ENCODE measurements at regions not wholly inside any gene's neighbourhood (a gene's known extent, or its start where the extent isn't known, plus 50 kb on each side); places are given as distances from the start of the nearest gene placed in this dataset.

DNA sequence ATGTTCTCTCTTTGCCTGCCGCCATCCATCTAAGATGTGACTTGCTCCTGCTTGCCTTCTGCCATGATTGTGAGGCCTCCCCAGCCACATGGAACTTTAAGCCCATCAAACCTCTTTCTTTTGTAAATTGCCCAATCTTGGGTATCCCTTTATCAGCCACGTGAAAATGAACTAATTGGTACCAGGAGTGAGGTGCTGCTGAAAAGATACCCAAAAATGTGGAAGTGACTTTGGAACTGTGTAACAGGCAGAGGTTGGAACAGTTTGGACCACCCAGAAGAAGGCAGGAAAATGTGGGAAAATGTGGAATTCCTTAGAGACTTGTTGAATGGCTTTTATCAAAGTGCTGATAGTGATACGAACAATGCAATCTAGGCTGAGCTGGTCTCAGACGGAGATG is 694.9 kb downstream of the FRK start:
- TF ChIP-seq TAF1 (CRISPR knock-in tag; IDR thresholded peaks at IDR 0.05) (no peak), RFX1 (IDR thresholded peaks at IDR 0.05) (no peak), ZNF234 (CRISPR knock-in tag; conservative IDR thresholded peaks at IDR 0.05) (no peak), EP300 (IDR thresholded peaks at IDR 0.05; ENCODE audit: low read depth in 2 of 2, low read length in 2 of 2) (no peak), EP300 (CRISPR knock-in tag; IDR thresholded peaks at IDR 0.05; ENCODE audit: borderline replicate concordance) (no peak), HOXD1 (CRISPR knock-in tag; IDR thresholded peaks at IDR 0.05) (no peak), NR1H2 (CRISPR knock-in tag; IDR thresholded peaks at IDR 0.05; ENCODE audit: borderline replicate concordance, low read depth) (no peak), TCF7L2 (IDR thresholded peaks at IDR 0.05; ENCODE audit: low read depth, low read length) (no peak), JUN (CRISPR knock-in tag; IDR thresholded peaks at IDR 0.05) (no peak), POLR2AphosphoS5 (IDR thresholded peaks at IDR 0.05; ENCODE audit: low read depth, low read length) (no peak)
- TF ChIP-seq, protein P1, sequence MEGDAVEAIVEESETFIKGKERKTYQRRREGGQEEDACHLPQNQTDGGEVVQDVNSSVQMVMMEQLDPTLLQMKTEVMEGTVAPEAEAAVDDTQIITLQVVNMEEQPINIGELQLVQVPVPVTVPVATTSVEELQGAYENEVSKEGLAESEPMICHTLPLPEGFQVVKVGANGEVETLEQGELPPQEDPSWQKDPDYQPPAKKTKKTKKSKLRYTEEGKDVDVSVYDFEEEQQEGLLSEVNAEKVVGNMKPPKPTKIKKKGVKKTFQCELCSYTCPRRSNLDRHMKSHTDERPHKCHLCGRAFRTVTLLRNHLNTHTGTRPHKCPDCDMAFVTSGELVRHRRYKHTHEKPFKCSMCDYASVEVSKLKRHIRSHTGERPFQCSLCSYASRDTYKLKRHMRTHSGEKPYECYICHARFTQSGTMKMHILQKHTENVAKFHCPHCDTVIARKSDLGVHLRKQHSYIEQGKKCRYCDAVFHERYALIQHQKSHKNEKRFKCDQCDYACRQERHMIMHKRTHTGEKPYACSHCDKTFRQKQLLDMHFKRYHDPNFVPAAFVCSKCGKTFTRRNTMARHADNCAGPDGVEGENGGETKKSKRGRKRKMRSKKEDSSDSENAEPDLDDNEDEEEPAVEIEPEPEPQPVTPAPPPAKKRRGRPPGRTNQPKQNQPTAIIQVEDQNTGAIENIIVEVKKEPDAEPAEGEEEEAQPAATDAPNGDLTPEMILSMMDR (CRISPR knock-in tag; IDR thresholded peaks at IDR 0.05) = no peak
- TF ChIP-seq, protein P2, sequence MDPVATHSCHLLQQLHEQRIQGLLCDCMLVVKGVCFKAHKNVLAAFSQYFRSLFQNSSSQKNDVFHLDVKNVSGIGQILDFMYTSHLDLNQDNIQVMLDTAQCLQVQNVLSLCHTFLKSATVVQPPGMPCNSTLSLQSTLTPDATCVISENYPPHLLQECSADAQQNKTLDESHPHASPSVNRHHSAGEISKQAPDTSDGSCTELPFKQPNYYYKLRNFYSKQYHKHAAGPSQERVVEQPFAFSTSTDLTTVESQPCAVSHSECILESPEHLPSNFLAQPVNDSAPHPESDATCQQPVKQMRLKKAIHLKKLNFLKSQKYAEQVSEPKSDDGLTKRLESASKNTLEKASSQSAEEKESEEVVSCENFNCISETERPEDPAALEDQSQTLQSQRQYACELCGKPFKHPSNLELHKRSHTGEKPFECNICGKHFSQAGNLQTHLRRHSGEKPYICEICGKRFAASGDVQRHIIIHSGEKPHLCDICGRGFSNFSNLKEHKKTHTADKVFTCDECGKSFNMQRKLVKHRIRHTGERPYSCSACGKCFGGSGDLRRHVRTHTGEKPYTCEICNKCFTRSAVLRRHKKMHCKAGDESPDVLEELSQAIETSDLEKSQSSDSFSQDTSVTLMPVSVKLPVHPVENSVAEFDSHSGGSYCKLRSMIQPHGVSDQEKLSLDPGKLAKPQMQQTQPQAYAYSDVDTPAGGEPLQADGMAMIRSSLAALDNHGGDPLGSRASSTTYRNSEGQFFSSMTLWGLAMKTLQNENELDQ (CRISPR knock-in tag; IDR thresholded peaks at IDR 0.05; ENCODE audit: borderline replicate concordance) = no peak
- TF ChIP-seq, protein P3, sequence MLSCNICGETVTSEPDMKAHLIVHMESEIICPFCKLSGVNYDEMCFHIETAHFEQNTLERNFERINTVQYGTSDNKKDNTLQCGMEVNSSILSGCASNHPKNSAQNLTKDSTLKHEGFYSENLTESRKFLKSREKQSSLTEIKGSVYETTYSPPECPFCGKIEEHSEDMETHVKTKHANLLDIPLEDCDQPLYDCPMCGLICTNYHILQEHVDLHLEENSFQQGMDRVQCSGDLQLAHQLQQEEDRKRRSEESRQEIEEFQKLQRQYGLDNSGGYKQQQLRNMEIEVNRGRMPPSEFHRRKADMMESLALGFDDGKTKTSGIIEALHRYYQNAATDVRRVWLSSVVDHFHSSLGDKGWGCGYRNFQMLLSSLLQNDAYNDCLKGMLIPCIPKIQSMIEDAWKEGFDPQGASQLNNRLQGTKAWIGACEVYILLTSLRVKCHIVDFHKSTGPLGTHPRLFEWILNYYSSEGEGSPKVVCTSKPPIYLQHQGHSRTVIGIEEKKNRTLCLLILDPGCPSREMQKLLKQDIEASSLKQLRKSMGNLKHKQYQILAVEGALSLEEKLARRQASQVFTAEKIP (CRISPR knock-in tag; IDR thresholded peaks at IDR 0.05; ENCODE audit: borderline replicate concordance) = no peak
- TF ChIP-seq, protein P4, sequence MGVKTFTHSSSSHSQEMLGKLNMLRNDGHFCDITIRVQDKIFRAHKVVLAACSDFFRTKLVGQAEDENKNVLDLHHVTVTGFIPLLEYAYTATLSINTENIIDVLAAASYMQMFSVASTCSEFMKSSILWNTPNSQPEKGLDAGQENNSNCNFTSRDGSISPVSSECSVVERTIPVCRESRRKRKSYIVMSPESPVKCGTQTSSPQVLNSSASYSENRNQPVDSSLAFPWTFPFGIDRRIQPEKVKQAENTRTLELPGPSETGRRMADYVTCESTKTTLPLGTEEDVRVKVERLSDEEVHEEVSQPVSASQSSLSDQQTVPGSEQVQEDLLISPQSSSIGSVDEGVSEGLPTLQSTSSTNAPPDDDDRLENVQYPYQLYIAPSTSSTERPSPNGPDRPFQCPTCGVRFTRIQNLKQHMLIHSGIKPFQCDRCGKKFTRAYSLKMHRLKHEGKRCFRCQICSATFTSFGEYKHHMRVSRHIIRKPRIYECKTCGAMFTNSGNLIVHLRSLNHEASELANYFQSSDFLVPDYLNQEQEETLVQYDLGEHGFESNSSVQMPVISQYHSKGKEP (CRISPR knock-in tag; IDR thresholded peaks at IDR 0.05) = no peak
- TF ChIP-seq, protein P5, sequence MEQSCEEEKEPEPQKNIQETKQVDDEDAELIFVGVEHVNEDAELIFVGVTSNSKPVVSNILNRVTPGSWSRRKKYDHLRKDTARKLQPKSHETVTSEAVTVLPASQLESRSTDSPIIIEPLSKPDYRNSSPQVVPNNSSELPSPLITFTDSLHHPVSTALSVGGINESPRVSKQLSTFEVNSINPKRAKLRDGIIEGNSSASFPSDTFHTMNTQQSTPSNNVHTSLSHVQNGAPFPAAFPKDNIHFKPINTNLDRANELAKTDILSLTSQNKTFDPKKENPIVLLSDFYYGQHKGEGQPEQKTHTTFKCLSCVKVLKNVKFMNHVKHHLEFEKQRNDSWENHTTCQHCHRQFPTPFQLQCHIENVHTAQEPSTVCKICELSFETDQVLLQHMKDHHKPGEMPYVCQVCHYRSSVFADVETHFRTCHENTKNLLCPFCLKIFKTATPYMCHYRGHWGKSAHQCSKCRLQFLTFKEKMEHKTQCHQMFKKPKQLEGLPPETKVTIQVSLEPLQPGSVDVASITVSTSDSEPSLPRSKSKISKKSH (CRISPR knock-in tag; IDR thresholded peaks at IDR 0.05; ENCODE audit: borderline replicate concordance) = no peak

Data from HepG2 (cell line).